WTC11 (cell line): ENCODE measurements at regions not wholly inside any gene's neighbourhood (a gene's known extent, or its start where the extent isn't known, plus 50 kb on each side); places are given as distances from the start of the nearest gene placed in this dataset.

Source experiments
- ATAC-seq: fragments of 200-7000 bp; cut with Tn5 transposase; 2 replicates; pipeline ENCODE4 v1.10.0; 2021; ENCODE audit warnings: mild to moderate bottlenecking, moderate library complexity
- CTCF ChIA-PET: fragments of 300-600 bp; sonication (Branson Sonifier 250); formaldehyde crosslinking; loops from one replicate; lab custom pipeline; 2021; ENCODE audit warnings: antibody characterized with exemption; lab: Charles Lee
- POLR2A ChIA-PET: fragments of 350-600 bp; sonication (Branson Sonifier 250); formaldehyde crosslinking; loops from one replicate; lab custom pipeline; 2021; ENCODE audit warnings: antibody characterized with exemption; lab: Charles Lee
- DNase-seq: peaks from one replicate; pipeline ENCODE4 v3.0.0; 2021; ENCODE audit warnings: low spot score
- H3K27ac Mint-ChIP-seq: 2 replicates; pipeline ENCODE4 v1.8.0; 2021; ENCODE audit warnings: mixed read lengths
- H3K27me3 Mint-ChIP-seq: 2 replicates; pipeline ENCODE4 v1.8.0; 2021; ENCODE audit warnings: low read depth, mild to moderate bottlenecking, moderate library complexity, mixed read lengths
- H3K36me3 Mint-ChIP-seq: 2 replicates; pipeline ENCODE4 v1.8.0; 2021; ENCODE audit warnings: mixed read lengths
- H3K4me1 Mint-ChIP-seq: 2 replicates; pipeline ENCODE4 v1.8.0; 2022; ENCODE audit warnings: mixed read lengths
- H3K4me3 Mint-ChIP-seq: 2 replicates; pipeline ENCODE4 v1.8.0; 2021; ENCODE audit warnings: mild to moderate bottlenecking, moderate library complexity, mixed read lengths
- H3K9me3 Mint-ChIP-seq: 2 replicates; pipeline ENCODE4 v1.8.0; 2021; ENCODE audit warnings: mixed read lengths
- CREB1 ChIP-seq: sonication (generic); formaldehyde crosslinking; IDR thresholded peaks from 2 replicates; pipeline ENCODE4 v1.8.0; 2023; ENCODE audit warnings: mild to moderate bottlenecking, missing genetic modification reagents
- EMX1 ChIP-seq: fragments of 250-450 bp; sonication (Bioruptor Pico); IDR thresholded peaks from 2 replicates; pipeline ENCODE4 v1.8.0; 2021; ENCODE audit warnings: mild to moderate bottlenecking
- ESRRA ChIP-seq: sonication (generic); formaldehyde crosslinking; IDR thresholded peaks from 2 replicates; pipeline ENCODE4 v1.8.1; 2022; ENCODE audit warnings: mild to moderate bottlenecking, missing genetic modification reagents, borderline replicate concordance
- JAZF1 ChIP-seq: fragments of 250-450 bp; sonication (Bioruptor Pico); IDR thresholded peaks from 2 replicates; pipeline ENCODE4 v1.9.0; 2021; ENCODE audit warnings: moderate library complexity, mild to moderate bottlenecking, inconsistent platforms
- MYBL2 ChIP-seq: sonication (generic); formaldehyde crosslinking; IDR thresholded peaks from 2 replicates; pipeline ENCODE4 v1.8.1; 2023; ENCODE audit warnings: mild to moderate bottlenecking, moderate library complexity, missing genetic modification reagents
- NFYB ChIP-seq: sonication (generic); formaldehyde crosslinking; conservative IDR thresholded peaks from 2 replicates; pipeline ENCODE4 v1.8.0; 2022; ENCODE audit warnings: low read depth, missing genetic modification reagents
- NR1H2 ChIP-seq: sonication (generic); formaldehyde crosslinking; IDR thresholded peaks from 2 replicates; pipeline ENCODE4 v1.9.0; 2021; ENCODE audit warnings: mild to moderate bottlenecking, moderate library complexity, missing genetic modification reagents
- ZBTB21 ChIP-seq: sonication (generic); formaldehyde crosslinking; IDR thresholded peaks from 2 replicates; pipeline ENCODE4 v1.8.1; 2023; ENCODE audit warnings: mild to moderate bottlenecking, missing genetic modification reagents, borderline replicate concordance
- ZNF317 ChIP-seq: sonication (generic); formaldehyde crosslinking; IDR thresholded peaks from 2 replicates; pipeline ENCODE4 v1.8.1; 2023; ENCODE audit warnings: low read depth, mild to moderate bottlenecking, moderate library complexity, missing genetic modification reagents, borderline replicate concordance
- TF ChIP-seq, protein P1 (sequence below): fragments of 200-600 bp; IDR thresholded peaks from 2 replicates; pipeline ENCODE4 v1.8.0; 2022; ENCODE audit warnings: antibody characterized with exemption
- TF ChIP-seq, protein P2 (sequence below): fragments of 250-450 bp; sonication (Bioruptor Pico); IDR thresholded peaks from 2 replicates; pipeline ENCODE4 v1.9.0; 2021; ENCODE audit warnings: mild to moderate bottlenecking
- TF ChIP-seq, protein P3 (sequence below): sonication (generic); formaldehyde crosslinking; IDR thresholded peaks from 2 replicates; pipeline ENCODE4 v1.8.1; 2023; ENCODE audit warnings: mild to moderate bottlenecking, missing genetic modification reagents
- TF ChIP-seq, protein P4 (sequence below): fragments of 250-450 bp; sonication (Bioruptor Pico); IDR thresholded peaks from 2 replicates; pipeline ENCODE4 v1.8.0; 2021; ENCODE audit warnings: mild to moderate bottlenecking
- TF ChIP-seq, protein P5 (sequence below): sonication (generic); formaldehyde crosslinking; IDR thresholded peaks from 2 replicates; pipeline ENCODE4 v1.8.1; 2023; ENCODE audit warnings: mild to moderate bottlenecking, missing genetic modification reagents, moderate library complexity
- TF ChIP-seq, protein P6 (sequence below): sonication (generic); formaldehyde crosslinking; IDR thresholded peaks from 2 replicates; pipeline ENCODE4 v1.8.0; 2022; ENCODE audit warnings: mild to moderate bottlenecking, missing genetic modification reagents
- TF ChIP-seq, protein P7 (sequence below): fragments of 250-450 bp; sonication (Bioruptor Pico); conservative IDR thresholded peaks from 2 replicates; pipeline ENCODE4 v1.9.0; 2021; ENCODE audit warnings: mild to moderate bottlenecking
- TF ChIP-seq, protein P8 (sequence below): sonication (generic); formaldehyde crosslinking; IDR thresholded peaks from 2 replicates; pipeline ENCODE4 v1.8.0; 2022; ENCODE audit warnings: mild to moderate bottlenecking, missing genetic modification reagents
- TF ChIP-seq, protein P9 (sequence below): sonication (generic); formaldehyde crosslinking; IDR thresholded peaks from 2 replicates; pipeline ENCODE4 v1.8.0; 2022; ENCODE audit warnings: missing genetic modification reagents

DNA sequence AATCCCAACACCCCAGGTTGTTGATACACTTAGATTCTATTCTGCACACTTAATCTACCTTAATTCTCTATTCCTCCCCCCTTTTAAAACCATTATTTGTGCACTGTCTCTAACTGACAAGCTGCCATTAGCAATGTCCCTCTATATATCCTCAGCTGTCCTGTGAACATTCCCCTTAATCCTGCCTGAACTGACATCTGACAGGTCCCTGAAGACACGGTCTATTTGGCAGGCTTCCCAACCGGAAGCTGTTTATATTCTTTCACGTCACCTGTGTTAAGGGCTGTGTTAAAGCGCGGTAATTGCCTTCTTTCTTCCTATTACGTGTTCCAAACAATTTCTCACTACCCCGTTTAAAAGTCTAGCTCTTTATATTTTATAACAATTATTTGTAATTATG, 277.3 kb downstream of the CDH9 start:
- H3K4me3 Mint-ChIP-seq = no peak overlapping the region
- DNase-seq (no peak), ATAC-seq (no peak)
- H3K27me3 Mint-ChIP-seq = no peaks in the 10 kb centered on the region
- ChIA-PET CTCF (no interaction called here), POLR2A (no interaction called here)
- H3K36me3 Mint-ChIP-seq = no peaks in the 10 kb centered on the region
- H3K4me1 Mint-ChIP-seq = no peaks in the 10 kb centered on the region
- TF ChIP-seq, protein P1, sequence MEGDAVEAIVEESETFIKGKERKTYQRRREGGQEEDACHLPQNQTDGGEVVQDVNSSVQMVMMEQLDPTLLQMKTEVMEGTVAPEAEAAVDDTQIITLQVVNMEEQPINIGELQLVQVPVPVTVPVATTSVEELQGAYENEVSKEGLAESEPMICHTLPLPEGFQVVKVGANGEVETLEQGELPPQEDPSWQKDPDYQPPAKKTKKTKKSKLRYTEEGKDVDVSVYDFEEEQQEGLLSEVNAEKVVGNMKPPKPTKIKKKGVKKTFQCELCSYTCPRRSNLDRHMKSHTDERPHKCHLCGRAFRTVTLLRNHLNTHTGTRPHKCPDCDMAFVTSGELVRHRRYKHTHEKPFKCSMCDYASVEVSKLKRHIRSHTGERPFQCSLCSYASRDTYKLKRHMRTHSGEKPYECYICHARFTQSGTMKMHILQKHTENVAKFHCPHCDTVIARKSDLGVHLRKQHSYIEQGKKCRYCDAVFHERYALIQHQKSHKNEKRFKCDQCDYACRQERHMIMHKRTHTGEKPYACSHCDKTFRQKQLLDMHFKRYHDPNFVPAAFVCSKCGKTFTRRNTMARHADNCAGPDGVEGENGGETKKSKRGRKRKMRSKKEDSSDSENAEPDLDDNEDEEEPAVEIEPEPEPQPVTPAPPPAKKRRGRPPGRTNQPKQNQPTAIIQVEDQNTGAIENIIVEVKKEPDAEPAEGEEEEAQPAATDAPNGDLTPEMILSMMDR = no peak
- TF ChIP-seq, protein P2, sequence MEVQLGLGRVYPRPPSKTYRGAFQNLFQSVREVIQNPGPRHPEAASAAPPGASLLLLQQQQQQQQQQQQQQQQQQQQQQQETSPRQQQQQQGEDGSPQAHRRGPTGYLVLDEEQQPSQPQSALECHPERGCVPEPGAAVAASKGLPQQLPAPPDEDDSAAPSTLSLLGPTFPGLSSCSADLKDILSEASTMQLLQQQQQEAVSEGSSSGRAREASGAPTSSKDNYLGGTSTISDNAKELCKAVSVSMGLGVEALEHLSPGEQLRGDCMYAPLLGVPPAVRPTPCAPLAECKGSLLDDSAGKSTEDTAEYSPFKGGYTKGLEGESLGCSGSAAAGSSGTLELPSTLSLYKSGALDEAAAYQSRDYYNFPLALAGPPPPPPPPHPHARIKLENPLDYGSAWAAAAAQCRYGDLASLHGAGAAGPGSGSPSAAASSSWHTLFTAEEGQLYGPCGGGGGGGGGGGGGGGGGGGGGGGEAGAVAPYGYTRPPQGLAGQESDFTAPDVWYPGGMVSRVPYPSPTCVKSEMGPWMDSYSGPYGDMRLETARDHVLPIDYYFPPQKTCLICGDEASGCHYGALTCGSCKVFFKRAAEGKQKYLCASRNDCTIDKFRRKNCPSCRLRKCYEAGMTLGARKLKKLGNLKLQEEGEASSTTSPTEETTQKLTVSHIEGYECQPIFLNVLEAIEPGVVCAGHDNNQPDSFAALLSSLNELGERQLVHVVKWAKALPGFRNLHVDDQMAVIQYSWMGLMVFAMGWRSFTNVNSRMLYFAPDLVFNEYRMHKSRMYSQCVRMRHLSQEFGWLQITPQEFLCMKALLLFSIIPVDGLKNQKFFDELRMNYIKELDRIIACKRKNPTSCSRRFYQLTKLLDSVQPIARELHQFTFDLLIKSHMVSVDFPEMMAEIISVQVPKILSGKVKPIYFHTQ = no peak
- TF ChIP-seq, protein P3, sequence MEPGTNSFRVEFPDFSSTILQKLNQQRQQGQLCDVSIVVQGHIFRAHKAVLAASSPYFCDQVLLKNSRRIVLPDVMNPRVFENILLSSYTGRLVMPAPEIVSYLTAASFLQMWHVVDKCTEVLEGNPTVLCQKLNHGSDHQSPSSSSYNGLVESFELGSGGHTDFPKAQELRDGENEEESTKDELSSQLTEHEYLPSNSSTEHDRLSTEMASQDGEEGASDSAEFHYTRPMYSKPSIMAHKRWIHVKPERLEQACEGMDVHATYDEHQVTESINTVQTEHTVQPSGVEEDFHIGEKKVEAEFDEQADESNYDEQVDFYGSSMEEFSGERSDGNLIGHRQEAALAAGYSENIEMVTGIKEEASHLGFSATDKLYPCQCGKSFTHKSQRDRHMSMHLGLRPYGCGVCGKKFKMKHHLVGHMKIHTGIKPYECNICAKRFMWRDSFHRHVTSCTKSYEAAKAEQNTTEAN = no peak
- TF ChIP-seq, protein P4, sequence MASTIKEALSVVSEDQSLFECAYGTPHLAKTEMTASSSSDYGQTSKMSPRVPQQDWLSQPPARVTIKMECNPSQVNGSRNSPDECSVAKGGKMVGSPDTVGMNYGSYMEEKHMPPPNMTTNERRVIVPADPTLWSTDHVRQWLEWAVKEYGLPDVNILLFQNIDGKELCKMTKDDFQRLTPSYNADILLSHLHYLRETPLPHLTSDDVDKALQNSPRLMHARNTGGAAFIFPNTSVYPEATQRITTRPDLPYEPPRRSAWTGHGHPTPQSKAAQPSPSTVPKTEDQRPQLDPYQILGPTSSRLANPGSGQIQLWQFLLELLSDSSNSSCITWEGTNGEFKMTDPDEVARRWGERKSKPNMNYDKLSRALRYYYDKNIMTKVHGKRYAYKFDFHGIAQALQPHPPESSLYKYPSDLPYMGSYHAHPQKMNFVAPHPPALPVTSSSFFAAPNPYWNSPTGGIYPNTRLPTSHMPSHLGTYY (CRISPR knock-in tag) = no peak
- TF ChIP-seq, protein P5, sequence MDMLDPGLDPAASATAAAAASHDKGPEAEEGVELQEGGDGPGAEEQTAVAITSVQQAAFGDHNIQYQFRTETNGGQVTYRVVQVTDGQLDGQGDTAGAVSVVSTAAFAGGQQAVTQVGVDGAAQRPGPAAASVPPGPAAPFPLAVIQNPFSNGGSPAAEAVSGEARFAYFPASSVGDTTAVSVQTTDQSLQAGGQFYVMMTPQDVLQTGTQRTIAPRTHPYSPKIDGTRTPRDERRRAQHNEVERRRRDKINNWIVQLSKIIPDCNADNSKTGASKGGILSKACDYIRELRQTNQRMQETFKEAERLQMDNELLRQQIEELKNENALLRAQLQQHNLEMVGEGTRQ (CRISPR knock-in tag) = no peak
- TF ChIP-seq NFYB = no peak
- TF ChIP-seq, protein P6, sequence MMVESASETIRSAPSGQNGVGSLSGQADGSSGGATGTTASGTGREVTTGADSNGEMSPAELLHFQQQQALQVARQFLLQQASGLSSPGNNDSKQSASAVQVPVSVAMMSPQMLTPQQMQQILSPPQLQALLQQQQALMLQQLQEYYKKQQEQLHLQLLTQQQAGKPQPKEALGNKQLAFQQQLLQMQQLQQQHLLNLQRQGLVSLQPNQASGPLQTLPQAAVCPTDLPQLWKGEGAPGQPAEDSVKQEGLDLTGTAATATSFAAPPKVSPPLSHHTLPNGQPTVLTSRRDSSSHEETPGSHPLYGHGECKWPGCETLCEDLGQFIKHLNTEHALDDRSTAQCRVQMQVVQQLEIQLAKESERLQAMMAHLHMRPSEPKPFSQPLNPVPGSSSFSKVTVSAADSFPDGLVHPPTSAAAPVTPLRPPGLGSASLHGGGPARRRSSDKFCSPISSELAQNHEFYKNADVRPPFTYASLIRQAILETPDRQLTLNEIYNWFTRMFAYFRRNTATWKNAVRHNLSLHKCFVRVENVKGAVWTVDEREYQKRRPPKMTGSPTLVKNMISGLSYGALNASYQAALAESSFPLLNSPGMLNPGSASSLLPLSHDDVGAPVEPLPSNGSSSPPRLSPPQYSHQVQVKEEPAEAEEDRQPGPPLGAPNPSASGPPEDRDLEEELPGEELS (CRISPR knock-in tag) = no peak
- TF ChIP-seq, protein P7, sequence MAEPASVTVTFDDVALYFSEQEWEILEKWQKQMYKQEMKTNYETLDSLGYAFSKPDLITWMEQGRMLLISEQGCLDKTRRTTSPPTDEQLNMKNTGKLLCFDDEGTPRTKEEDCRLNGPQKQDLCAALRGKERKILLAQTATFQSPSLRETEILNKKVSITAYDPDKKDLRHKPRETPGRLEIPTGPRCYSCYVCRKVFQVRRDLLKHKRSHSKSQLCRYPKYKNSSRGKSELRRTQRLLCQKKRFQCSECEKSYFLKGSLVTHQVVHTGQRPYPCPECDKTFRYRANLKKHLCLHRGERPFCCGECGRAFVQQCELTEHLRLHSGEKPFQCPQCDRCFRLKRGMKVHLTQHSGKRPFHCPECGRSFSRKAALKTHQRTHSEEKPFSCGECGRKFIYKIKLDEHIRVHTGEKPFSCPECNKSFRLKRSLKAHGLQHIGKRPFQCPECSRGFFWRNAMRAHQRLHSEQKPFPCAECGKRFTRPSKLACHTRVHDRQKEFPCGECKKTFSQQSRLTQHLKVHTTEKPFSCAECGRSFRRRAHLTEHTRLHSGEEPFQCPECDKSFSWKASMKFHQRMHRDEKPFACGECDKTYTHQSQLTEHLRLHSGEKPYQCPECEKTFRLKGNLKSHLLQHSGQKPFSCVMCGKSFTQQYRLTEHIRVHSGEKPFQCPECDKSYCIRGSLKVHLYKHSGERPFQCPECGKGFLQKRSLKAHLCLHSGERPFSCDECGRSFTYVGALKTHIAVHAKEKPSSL = no peak
- no peak for TF ChIP-seq NR1H2 (CRISPR knock-in tag)
- H3K9me3 Mint-ChIP-seq = no peaks in the 10 kb centered on the region
- no peak overlapping the region for H3K27ac Mint-ChIP-seq

DNA sequence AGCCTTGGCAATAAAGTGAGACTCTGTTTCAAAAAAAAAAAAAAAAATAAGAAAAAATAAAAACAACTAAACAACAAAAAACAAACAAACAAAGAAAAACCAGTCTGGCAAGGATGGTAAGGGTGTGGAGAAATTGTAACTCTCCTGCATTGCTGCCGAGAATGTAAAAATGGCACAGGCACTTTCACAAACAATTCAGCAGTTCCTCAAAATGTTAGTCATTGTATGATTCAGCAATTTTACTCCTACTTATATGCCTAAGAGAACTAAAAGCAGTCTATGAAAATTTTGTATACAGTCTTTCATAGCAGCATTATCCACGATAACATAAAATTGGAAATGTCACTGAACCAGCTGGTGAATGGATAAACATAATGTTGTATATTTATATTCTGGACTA, 280.4 kb downstream of the CDH9 start:
- H3K27me3 Mint-ChIP-seq = no peaks in the 10 kb centered on the region
- CTCF ChIA-PET = no interaction called here

More for the DNA sequence above, 280.4 kb downstream of the CDH9 start:
- no peak for ATAC-seq
- Mint-ChIP-seq H3K4me1 (no peaks in the 10 kb centered on the region), H3K36me3 (no peaks in the 10 kb centered on the region), H3K4me3 (no peak overlapping the region), H3K27ac (no peak overlapping the region), H3K9me3 (peaks cover 6% of the 10 kb centered on the region)
- POLR2A ChIA-PET = no interaction called here
- TF ChIP-seq NR1H2 (CRISPR knock-in tag) (no peak), MYBL2 (no peak), CREB1 (CRISPR knock-in tag) (no peak), JAZF1 (CRISPR knock-in tag) (no peak), EMX1 (CRISPR knock-in tag) (no peak), ZNF317 (CRISPR knock-in tag) (no peak), ESRRA (CRISPR knock-in tag) (no peak), ZBTB21 (CRISPR knock-in tag) (no peak)
- TF ChIP-seq, protein P8, sequence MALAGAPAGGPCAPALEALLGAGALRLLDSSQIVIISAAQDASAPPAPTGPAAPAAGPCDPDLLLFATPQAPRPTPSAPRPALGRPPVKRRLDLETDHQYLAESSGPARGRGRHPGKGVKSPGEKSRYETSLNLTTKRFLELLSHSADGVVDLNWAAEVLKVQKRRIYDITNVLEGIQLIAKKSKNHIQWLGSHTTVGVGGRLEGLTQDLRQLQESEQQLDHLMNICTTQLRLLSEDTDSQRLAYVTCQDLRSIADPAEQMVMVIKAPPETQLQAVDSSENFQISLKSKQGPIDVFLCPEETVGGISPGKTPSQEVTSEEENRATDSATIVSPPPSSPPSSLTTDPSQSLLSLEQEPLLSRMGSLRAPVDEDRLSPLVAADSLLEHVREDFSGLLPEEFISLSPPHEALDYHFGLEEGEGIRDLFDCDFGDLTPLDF (CRISPR knock-in tag) = no peak
- TF ChIP-seq, protein P9, sequence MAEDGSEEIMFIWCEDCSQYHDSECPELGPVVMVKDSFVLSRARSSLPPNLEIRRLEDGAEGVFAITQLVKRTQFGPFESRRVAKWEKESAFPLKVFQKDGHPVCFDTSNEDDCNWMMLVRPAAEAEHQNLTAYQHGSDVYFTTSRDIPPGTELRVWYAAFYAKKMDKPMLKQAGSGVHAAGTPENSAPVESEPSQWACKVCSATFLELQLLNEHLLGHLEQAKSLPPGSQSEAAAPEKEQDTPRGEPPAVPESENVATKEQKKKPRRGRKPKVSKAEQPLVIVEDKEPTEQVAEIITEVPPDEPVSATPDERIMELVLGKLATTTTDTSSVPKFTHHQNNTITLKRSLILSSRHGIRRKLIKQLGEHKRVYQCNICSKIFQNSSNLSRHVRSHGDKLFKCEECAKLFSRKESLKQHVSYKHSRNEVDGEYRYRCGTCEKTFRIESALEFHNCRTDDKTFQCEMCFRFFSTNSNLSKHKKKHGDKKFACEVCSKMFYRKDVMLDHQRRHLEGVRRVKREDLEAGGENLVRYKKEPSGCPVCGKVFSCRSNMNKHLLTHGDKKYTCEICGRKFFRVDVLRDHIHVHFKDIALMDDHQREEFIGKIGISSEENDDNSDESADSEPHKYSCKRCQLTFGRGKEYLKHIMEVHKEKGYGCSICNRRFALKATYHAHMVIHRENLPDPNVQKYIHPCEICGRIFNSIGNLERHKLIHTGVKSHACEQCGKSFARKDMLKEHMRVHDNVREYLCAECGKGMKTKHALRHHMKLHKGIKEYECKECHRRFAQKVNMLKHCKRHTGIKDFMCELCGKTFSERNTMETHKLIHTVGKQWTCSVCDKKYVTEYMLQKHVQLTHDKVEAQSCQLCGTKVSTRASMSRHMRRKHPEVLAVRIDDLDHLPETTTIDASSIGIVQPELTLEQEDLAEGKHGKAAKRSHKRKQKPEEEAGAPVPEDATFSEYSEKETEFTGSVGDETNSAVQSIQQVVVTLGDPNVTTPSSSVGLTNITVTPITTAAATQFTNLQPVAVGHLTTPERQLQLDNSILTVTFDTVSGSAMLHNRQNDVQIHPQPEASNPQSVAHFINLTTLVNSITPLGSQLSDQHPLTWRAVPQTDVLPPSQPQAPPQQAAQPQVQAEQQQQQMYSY = no peak
- no peak for DNase-seq
